Epithelial cell of prostate (primary cell): ENCODE measurements at regions not wholly inside any gene's neighbourhood (a gene's known extent, or its start where the extent isn't known, plus 50 kb on each side); places are given as distances from the start of the nearest gene placed in this dataset.

Experiments used
- DNase-seq: peaks from one replicate; pipeline ENCODE4 v3.0.0-alpha.2; 2011; ENCODE audit warnings: low read depth, low spot score
- H3K27ac ChIP-seq: fragments of 450-650 bp; 2 replicates; pipeline ENCODE4 v1.5.1; 2017; ENCODE audit warnings: mild to moderate bottlenecking

DNA sequence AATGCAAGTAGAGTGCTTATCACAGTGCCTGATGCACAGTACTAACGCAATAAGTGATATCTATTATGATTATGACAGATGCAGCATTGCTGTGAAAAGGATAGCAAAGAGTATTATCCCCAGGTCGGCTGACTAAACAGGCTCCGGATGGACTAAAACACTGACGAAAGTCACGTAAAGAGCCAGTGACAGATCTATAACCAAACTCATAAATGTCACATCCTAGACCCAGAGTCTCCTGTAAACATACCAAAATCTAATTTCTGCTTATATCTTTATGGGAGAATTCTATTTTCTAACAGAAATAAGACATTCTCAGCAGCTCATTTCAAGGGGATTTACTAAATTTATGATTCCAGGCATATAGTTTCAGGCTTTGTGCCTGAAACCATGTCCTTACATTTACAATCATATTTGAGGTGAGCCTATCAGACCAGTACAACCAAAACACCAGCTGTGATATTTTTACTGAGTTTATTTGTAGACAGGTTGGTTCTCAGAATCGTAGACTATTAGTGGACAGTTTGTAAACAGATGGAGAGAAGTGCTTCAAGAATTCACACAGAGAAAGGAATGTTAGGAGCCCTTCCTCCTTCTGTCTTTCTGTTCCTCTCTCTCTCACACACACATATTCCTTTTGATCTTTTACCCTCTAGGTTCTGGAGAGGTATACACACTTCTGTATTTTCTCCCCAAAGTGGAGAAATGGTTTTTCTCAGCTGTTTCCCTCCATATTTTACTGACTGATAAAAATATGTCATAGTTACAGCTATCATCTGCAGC is 52.4 kb upstream of the WDR26 start:
- no peak overlapping the region for H3K27ac ChIP-seq
- no peak for DNase-seq

GRCh38 chr1:224488806-224489499 is 54.4 kb upstream of the WDR26 start:
- no peak for DNase-seq
- H3K27ac ChIP-seq: peak overlapping the region; percentile 39

- H3K27ac ChIP-seq: no peak overlapping the region
- DNase-seq: no peak
These were observed 55.2 kb upstream of the WDR26 start for GRCh38 chr1:224489534-224490365.

DNA sequence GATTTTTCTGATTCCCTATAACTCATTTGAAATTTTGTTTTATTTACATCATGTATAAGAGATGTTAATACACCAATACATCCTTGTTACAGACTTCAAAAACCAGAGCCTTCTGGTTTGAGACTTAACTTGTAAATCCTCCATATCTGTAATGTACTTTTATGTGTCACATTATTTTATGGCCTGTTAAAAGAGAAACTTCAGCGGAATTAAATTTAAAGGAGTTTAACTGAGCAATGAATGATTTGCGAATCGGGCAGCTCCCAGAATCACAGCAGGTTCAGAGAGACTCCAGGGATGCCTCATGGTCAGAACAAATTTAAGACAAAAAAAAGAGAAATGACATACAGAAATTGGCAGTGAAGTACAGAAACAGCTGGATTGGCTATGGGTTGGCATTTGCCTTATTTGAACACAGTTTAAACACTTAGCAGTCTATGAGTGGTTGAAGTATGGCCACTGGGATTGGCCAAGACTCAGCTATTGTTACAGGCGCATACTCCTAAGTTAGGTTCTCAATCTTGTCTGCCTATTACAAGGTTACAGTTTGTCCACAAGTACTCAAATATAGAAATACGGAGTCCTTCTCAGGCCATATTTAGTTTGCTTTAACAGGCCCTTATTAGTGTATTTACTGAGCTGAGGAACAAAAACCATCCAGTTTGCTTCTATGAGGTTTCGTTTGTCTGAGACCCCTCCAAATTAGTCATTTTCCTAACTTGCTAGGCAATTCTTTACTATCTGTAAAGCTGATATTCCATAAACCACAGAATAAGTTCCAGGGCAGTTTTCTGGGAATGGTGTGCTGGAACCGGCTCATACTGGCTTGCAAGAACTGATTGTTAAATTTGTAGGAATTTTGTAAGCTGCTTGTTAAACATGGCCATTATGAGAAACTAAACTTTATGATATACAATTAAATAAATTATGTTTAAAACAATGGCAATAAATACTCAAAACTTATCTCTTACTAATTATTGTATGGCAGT is 56.2 kb upstream of the WDR26 start:
- H3K27ac ChIP-seq: no peak overlapping the region
- no peak for DNase-seq

- H3K27ac ChIP-seq: no peak overlapping the region
These were observed 57.4 kb upstream of the WDR26 start for GRCh38 chr1:224492015-224492414.

GRCh38 chr1:224492632-224493031 is 58.0 kb upstream of the WDR26 start:
- DNase-seq: no peak
- H3K27ac ChIP-seq: no peak overlapping the region

More at GRCh38 chr1:224492015-224492414, 57.4 kb upstream of the WDR26 start:
- DNase-seq: no peak

- H3K27ac ChIP-seq: no peak overlapping the region
- DNase-seq: no peak
These were observed 58.7 kb upstream of the WDR26 start for GRCh38 chr1:224493269-224493668.

GRCh38 chr1:224494343-224494742 is 59.7 kb upstream of the WDR26 start:
- no peak overlapping the region for H3K27ac ChIP-seq

GRCh38 chr1:224495866-224496265 is 61.3 kb upstream of the WDR26 start:
- no peak overlapping the region for H3K27ac ChIP-seq
- DNase-seq: no peak

More at GRCh38 chr1:224494343-224494742, 59.7 kb upstream of the WDR26 start:
- DNase-seq: no peak

DNA sequence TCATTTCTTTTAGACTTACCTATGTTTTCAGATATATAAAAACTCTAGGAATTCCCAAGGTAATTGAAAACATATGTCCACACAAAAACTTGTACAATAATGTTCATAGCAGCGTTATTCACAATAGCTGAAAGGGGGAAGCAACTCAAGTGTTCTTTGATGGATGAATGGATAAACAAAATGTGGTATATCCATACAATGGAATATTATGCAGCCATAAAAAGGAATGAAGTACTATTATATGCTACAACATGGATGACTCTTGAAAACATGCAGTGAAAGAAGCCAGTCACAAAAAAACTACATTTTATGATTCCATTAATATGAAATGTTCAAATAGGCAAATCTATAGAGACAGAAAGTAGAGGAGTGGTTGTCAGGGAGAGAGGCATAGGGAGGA is 62.2 kb upstream of the WDR26 start:
- DNase-seq: no peak
- H3K27ac ChIP-seq: peak overlapping the region; percentile 95

DNA sequence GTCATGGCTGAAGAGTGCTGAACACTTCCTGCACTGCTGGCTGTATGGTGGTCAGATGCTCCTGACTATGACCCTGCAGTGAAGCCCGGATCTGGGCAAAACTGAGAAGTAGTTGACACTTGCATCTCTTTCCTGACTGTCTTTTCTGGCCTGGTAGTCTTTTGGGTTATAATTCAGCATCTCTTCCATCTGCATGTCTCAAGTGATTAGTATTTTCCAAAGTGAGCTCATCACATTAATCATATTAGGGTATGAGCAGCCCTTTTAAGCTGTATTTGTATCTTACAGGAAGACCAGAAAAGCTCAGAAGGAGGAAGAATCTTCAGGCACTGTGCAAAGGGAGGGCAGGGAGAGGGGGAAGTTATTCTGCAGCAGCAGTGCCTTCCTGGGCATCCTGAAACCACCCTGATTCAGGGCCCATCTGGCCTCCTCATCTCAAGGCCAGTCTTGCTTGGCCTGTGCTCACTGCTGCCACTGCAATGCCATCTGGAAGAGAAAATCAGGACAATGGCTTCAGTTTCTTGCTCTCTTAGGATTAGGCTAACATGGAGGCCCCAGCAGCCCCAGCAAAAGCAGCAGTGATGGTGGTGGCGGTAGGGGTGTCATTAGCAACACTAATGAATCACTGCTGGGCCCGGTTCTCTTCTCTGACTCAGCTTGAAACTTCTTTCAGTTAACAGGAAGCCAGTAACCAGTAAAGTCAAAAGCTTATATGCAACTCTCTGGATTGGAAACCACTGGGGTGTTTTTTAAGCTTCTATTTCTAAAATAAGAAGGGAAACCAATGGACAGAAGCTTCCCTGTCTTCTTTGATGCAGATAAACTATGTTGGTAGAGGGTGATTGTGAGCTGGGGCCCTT is 63.3 kb upstream of the WDR26 start:
- DNase-seq: peak; percentile 70

DNA sequence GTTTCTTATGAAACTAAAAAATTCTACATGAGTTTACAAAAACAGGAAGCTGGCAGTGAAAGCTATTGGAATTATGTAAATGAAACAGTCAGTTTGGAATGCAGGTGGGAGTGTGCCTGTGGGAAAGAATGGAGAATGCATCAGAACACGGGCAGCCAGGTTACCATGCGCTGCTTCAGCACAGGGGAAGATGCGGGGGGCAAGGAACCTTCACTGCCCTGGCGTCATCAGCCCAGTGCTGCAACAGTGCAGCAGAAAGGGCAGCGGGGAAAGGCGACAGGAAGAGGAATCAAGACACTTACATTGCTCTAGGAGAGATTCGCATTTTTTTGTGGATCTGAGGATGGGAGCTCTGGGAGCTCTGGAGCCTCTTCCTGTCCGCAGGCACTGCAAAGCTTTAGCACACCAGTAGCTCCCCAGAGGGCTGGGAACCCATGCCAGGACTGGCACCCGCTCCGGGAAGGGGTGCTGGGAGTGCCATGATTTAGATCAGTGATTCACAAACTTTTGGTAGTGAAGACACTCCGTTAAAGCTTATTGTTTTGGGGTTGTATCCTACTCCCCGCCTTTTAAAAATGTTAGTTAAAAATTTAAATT is 64.1 kb upstream of the WDR26 start:
- peak overlapping the region; percentile 95 for H3K27ac ChIP-seq
- DNase-seq: peak; percentile 68

More for the DNA sequence above, 63.3 kb upstream of the WDR26 start:
- H3K27ac ChIP-seq: peak overlapping the region; percentile 95

GRCh38 chr1:224499204-224499603 is 64.6 kb upstream of the WDR26 start:
- H3K27ac ChIP-seq: peak overlapping the region; percentile 95

DNA sequence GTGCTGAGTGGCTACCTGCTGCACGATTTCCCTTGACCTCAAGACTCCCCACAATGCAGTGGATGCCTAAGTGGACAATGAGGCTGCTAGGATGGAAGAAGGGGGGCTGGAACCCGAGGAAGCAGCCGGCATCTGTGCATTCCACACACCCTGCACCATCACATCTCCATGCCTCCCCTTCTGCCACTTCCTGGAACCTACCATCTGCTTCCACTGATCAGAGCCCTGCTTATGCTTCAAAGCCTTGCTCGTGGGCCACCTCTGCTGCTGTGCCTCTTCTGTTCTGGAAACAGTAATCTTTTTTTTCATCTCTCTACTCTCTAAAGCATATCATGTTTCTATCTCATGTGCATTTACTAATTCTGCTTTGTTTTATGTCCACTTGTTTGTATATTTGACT is 66.2 kb upstream of the WDR26 start:
- DNase-seq: no peak
- no peak overlapping the region for H3K27ac ChIP-seq

More at GRCh38 chr1:224499204-224499603, 64.6 kb upstream of the WDR26 start:
- no peak for DNase-seq

- peak overlapping the region; percentile 93 for H3K27ac ChIP-seq
These were observed 67.2 kb upstream of the WDR26 start for GRCh38 chr1:224501836-224502235.

DNA sequence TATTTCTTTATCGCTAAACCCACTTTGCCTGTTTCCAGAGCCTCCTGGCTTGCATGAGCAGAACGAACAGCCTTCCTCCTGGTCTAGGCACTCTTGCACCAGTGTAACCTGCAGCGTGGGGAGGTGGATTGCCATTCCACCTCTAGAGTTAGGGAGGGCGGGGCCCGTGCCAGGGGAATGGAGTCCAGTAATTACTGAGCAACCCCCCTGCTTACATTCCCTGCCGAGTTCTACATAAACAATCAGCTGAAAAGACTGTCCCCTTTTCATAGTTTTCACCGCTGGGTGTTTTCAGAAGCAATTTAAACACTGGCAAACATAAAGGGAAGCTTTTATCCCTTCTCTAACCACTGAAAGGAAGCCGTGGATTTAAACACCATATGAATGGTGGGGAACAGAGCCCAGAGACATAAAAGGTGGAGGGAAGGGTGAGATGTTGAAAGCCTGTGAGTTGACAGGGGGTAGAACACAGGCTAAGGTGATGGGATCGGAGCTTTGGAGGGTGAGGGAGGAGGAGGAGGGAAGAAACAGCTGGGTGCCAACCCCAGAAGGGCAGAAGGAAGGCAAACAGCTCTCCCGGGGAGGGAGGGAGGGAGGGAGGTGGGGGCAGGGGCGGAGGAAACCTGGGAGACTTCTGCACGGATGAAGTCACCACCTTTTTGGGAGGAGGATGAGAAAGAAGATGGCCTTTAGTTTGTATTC is 68.0 kb upstream of the WDR26 start:
- no peak for DNase-seq
- peak overlapping the region; percentile 93 for H3K27ac ChIP-seq

More at GRCh38 chr1:224501836-224502235, 67.2 kb upstream of the WDR26 start:
- DNase-seq: no peak
